Ureter (tissue), 1 donor: ENCODE measurements at regions not wholly inside any gene's neighbourhood (a gene's known extent, or its start where the extent isn't known, plus 50 kb on each side); places are given as distances from the start of the nearest gene placed in this dataset.

Experiments
- DNase-seq: peaks from one replicate; pipeline ENCODE4 v3.0.0-alpha.2; 2020; ENCODE audit warnings: low spot score
- donor health status: DM: yes; HTN: yes; CAD: no.

DNA sequence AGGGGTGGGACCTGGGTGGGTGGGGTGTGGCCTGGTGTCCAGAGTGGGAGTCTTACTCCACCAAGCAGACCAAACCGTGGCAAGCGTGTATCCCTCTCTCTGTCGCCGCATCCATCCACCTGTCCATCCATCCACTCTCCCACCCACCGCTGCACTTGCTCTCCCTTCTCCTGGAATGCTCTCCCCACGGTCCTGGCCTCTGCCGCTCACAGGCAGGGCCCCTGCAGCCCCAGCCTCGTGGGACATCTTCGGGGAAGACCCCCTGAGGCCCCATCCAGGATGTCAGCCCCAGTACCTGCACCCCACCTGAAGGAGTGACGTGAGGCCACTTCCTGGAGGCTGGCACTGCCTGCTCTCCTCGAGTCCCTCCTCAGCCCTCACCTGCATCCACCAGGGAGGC lies 189.5 kb upstream of the GSE1 start:
- no peak for DNase-seq

DNA sequence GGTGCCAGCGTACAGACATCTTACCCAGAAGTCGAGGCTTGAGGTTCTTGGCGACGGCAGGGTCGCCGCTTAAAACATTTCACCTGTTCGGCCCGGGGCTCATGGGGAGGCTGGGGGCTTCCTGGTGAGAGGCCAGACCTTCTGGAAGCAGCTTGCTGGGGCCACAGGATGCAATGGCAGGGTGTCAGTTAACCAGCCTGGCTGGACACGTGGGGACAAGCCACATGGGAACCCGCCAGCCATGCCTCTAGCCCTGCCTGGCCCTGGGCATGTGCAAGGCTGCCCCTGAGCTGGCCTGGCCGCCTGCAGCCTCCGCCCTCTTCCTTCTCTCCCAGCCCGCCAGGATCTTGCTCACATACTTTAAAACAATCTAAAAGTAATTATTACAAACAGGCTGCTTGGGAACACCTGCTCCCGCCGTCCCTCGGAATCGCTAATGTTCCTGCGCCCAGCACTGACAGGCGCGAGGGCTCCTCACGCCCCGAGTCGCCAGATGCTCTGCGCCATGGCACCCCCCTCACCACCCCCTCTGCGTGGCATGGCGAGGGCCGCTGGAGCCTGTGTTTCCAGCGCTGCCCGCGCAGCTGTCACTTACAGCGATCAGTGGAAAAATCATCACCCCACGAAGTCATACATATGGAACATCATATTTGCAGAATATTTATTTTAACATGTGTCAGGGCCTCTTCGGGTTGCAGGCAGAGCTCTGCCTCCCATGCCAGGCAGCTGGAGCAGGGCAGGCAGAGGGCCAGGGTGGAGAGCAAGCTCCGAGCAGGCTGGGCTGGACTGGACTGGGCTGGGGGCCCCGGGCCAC lies 188.7 kb upstream of the GSE1 start:
- DNase-seq = no peak

DNA sequence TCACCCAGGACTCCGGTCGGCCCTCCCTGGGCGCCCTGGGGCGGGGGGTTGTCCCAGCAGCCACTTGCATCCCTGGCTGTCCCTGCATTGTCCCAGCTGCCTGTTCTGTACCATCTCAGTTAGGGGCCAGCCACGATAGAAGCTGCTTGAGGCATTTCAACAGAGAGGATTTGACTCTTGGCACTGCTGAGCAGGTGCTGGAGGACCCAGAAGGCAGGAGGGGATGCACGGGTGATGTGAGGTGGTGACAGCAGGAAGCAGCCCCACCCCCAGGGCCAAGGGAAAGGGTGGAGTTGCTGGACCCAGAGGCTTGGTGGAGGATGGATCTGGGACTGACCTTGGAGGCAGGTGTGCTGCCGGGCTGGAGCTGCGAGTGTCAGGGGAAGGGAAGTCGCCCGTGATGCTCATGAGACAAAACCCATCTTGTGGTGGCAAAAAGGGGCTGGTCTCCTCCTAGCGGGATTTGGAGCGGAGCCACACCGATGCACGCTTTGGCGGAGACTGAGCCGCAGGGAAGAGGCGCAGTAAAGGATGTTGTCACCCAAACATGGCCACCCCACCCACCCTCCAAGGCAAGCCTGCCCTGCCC lies 188.0 kb upstream of the GSE1 start:
- no peak for DNase-seq

DNA sequence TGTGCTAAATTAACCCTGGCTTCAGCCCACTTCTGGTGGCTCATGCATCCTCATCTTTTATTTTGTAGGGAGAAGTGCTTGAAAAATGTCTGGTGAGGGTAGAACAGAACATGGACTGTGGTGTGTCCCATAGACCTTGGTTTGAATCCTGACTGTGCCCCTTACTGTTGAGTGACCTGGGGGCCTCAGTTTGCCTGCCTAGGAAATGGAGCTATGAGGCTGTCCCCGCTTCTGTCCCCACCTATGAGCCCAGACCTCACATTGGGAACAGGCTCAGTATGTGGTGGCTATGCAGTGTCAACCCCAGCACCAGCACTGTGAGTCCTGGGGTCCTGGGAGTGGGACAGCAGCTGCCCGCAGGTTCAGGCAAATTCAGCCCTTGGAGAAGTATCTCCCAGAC lies 186.3 kb upstream of the GSE1 start:
- DNase-seq = peak; percentile 39

DNA sequence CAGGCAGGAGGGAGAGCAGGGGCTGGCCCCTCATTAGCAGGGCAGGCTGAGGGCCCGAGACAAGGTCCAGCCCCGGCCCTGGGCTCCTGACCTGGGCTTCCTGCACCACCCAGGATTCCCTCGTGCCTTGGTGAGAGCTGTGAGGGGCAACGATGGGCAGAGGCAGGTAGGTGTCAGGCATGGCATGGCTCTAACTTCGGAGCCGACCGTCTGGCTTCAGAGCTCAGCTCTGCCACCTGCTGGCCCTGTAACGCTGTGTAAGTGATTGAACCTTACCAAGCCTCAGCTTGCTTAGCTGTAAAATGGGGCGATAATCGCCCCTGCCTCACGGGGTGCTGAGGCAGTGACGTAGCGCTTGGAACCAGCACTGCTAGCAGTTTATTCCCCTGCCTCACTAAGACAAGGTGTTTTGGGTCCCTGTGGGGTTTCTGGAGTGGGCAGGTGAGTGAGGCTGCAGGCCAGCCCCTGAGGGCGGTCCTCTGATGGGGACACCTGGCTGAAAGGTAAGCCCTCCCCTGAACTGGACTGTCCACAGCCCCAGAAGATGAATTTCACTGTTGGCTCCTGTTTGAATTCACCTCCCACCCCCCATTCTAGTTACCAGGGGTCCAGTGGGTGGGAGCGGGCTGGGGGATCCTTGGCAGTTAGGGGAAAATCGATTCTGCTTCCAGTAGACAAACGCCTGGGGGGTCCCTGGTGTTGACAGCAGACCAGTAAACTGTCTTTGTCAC lies 184.8 kb upstream of the GSE1 start:
- DNase-seq = peak; percentile 46

DNA sequence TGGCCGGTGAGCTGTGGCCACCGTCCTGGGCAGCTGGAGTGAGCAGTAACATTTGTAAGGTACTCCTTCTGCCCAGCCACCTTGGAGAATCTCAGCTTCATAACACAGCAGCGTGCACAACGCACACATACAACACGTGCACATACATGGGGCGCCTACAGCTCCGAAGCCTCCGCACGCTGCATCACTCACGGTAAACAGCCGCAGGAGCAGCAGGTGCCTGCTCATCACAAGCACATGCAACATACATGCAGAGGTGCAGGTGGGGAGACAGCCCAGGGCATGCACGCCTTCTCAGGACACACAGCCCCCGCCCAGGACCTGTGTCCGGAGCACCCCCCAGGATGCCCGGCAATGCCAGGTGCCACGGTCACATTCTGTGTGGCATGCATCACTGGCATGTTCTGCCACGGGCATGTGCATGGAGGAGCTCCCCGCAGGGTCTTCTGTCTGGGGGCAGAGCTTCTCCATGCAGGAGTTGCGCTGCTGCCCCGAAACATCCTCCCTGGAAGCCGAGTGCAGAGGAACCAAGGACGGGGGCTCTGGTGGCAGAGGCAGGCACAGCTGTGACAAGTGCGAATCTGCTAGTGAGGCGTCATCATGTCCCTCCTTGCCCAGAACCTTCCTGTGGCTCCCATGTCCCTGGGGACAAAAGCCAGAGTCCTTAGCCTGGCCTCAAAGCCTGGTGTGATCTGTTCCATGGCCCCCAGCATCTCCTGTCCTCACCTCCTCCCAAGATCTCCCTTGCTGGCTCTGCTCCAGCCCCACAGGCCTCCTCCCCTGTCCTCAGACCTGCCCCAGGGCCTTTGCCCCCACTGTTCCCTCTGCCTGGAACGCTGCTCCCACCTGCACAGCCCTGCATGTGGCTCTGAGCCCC lies 184.0 kb upstream of the GSE1 start:
- peak; percentile 42 for DNase-seq

DNA sequence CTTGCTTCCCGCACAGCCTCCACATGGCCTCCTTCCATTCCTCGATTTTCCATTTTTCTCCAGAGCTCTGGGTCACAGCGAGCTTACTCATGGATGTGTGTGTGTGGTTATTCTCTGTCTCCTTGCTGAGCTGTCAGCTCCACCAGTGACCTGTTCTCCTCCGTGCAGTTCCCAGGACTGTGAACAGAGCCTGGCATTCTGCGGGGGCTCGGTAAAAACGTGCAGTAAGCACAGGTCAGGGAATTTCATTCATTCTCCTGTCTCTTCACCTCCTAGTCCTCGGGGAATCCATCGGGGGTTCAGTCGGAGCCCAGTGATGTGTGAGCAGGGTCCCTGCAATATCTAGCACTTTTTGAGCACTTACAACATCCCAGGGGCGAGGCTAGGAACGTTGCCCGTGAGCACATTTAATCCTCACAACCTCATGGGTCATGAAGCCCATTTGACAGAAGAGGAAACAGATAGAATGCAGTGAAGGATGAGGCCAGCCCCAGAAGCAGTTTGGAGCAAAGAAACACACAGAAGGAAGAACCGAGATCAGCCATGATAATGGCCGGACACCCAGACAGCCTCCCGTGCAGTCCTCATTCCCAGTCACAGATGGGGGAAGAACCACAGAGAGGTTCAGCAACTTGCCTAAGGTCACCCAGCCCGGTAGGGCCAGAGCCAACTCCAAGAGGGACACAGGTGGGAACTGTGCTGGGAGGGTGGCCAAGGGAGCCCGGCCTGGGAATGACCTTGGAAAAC lies 183.2 kb upstream of the GSE1 start:
- no peak for DNase-seq

DNA sequence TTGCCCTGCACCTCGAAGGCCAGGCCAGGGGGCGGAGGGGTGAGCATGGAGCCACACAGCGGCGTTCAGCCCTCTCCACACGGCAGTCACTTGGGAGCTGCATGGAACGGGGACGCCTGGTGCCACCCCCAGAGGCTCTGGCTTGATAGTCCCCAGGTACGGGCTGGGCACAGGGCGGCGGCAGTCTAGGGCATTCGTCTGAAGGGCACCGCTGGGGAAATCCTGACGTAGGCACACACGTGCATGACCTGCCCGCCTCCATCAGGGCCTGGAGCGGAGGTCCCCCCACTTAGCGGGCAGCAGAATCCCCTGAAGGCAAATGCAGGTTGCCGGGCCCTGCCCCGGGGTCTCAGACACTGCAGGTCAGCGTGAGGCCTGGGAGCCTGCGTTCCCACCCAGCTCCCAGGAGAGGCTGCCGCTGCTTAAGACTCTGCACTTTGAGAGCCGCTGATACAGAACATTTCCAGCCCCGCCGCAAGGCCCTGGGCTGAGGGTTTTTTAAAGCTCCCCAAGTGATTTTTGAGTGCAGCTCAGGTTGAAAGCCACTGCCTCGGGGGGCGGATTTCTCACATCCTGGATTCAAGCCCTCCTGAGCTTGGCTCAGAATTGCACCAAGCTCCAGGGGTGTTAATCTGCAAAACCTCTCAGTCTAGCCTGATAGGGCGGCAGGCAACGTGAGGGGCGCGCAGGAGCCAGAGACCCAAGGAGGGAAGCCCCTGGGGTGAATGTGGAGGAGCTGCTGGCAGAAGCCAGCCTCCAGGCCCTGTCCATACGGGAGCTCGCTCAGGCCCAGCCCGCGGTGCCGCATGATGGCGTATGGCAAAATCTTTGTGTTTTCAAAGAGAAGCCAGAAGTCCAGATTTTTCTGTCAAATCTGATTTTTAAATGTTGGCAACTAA lies 182.3 kb upstream of the GSE1 start:
- no peak for DNase-seq

DNA sequence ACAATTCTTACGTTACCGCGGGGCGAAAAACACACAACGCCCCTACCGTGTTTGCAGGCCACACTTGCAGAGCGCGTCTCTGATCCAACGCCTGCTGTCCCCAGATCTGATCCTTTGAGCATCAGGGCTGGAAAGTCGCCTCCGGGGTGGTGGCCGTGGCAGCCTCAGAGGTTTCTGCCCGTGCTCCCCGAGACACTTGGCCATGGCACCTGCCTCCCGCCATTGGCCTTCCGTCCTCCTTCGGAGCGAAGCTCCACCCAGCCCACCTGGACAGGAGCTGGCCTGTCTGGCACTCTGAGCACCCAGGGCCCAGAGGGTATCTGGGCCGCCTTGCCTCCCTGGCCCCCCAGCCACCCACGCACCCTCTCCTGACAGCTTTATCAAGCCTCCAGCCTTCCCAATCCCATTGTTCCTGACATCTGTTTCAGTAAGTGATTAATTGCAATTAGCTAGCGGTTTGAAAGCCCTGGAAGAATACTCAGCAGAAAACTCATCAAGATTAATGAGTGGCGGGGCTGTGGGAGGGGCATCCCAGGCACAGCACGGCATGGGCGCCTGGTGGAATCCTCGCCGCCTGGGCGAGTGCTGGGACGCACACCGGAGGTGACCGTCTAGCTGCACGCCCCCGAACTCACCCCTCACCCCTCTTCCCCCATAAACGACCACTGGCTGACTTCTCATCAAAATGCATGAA lies 181.5 kb upstream of the GSE1 start:
- DNase-seq = no peak

DNA sequence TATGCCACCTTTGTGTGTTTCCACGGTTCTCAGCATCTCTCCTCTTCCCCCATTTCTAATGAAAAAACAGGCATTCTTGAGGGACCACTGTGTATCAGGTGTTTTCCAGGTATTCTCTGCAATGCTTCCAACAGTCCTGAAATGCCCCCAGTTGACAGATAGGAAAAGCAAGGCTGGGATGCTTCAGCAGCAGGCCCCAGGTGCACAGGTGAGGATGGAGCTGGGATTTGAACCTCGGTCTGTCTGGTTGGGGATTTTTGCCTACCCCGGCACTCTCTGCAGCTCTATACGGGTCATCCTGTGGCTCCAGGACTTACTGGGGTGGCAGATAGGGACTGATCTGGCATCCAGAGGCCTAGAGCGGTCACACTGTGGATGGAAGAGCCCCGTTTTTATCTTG lies 180.5 kb upstream of the GSE1 start:
- DNase-seq = no peak

DNA sequence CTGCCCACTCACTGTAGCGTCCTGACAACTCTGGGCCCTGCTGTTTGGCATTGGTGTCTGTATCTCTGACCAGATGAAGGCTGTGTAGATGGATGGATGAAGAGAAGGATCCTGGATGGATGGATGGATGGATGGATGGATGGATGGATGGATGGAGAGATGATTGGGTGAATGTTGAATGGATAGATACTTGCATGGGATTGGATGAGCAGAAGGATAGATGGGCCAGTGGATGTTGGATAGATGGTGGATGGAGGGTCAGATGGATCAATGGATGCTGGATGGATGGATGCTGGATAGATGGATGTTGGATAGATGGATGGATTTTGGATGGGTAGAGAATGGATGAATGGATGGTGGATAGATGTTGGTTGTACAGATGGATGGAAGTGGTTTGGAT lies 179.6 kb upstream of the GSE1 start:
- no peak for DNase-seq

DNA sequence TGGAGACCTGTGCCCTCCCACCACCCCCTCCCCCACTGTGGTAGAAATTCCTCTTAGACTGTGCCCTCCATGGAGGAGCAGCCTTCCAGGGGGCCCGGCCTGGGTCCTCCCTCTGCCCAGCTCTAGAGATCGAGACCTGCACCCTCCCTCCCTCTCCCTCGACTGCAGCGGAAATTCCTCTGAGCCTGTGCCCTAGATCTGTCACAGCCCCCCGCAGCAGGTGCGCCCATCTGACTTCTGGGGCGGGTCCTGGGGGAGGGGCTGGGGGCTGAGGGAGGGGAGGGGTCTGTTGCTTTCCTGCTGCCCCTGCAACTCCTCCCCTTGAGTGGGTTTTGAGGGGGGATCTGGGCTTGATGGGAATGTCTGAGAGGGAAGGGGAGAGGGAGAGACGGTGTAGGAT lies 177.8 kb upstream of the GSE1 start:
- DNase-seq = no peak

DNA sequence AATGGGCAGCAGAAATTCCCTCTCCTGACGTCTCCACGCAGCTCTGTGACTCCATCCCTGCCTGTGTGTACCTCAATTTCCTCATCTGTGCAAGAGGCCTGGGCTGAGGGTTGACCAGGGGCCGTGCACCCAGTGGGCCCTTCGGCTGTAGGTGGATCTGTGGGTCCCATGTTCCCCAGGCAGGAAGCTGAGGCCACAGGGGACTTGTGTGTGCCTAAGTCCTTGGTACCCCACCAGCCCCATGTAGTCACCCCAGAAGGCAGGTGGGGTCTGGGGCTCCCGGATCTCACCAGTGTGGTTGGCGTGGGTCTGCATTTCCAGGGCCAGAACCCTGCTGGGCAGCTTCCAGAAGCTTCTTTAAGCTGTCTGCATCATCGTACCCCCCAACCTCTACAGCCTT lies 177.4 kb upstream of the GSE1 start:
- no peak for DNase-seq

DNA sequence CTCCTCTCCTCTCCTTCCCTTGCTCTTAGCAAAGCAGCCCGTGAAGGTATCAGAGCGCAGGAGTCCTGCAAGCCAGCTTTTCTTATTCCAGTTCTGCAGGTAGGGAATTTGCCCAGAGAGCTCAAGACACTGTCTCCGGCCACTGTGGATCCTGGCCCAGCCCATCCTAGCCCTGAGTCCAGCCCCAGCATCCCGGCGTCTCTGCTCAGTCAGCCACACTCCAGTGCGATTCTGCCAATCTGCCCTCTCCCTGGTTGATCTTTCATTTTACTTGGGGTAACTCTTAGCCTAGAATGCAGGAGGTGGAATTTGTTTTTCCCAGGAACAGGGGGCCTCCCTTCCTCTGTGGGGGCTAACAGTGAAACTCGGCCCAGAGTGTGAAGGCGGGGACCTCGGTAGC lies 176.9 kb upstream of the GSE1 start:
- DNase-seq = no peak

DNA sequence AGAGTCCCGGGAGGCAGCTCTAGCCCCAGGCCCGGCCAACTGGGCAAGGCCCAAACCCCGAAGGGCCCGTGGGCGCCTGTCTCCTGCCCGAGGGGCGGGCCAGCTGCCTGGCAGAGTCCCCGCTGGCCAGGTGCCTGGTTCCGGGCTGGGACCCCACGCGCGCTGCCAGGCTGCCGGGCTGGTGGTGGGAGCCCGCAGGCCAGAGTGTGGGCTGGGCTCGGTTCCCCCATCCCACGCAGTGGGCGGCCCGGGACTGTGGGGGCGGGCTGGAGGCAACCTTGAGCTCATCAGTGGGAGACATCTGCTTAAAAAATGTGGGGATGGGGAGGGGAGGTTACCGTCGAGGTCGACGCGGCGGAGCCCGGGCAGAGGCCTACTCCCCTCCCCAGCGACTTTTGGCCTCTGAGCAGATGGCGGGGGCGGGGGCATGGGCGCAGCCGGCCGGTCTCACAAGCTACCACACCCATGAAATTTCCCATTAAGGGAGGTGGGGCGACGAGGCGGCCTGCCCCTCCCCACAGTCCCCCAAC lies 176.4 kb upstream of the GSE1 start:
- DNase-seq = no peak

DNA sequence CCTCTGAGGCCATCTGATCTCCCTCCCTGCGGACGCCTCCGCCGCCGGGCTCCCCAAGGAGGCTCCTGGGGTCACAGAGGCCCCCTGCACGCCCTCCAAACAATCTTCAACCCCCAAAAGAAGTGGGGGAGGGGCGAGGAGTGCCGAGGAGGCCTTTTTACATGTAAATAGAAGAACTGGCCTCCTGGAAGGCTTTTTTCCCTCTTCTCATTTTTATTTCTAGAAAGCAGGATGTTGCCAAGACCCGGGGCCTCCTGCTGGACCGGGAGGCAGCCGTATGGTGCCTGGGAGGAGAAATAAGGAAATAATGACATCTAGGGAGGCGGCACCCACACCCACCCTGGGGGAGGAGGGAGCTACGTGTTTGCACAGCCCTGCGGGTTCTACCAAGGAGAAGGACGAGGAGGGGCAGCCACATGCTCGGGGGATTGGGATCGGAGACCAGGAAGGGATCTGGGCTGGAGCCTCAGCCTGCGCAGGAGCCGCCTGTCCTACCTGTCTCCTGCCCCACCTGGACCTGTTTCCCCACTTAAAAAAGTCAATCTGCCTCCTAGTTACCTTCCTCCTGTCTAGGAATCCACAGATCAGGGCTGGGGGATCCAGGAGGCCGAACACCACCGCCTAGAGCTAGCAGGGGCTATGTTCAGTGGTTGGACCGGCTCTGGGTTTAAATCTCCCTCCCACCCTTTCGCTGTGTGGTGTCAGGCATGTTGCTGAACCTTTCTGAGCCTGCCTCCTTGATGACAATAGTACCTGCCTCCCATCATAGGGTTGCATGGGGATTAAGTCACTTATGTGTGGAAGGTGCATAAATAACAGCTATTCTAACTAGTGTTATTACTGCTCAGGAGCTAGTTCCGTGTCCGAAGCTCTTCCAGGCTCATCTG lies 175.7 kb upstream of the GSE1 start:
- peak; percentile 85 for DNase-seq

DNA sequence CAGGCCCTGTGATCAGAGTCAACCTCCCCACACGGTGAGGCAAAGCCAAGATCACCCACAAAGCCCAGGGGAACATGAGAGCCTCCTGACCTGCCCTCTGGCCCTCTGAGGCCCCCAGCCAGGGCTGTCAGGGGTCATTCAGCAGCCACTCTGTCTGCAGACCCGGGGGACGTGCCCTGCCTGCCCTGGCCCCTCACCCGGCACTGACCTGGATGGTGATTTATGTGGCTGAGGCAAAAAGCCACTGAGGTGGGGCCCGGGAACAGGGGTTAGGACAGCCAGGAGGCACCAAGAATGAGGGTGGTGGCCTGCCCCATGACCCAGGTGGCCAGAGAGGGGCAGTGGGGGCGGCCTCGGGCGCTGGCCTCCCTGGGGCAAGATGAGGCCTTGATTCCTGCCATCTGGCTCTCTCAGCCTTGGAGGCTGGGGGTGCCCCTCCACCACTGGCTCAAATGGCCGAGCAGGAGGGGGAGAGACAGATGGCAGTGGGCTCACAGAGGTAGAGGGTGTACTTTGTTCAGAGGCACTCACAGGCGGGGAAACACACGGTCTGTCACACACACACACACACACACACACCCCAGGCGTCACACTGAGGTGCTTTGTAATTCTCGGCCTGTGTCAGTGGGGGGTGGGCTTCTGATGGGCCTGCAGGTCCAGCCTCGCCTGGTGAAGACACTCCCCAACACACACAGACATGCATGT lies 174.0 kb upstream of the GSE1 start:
- no peak for DNase-seq

DNA sequence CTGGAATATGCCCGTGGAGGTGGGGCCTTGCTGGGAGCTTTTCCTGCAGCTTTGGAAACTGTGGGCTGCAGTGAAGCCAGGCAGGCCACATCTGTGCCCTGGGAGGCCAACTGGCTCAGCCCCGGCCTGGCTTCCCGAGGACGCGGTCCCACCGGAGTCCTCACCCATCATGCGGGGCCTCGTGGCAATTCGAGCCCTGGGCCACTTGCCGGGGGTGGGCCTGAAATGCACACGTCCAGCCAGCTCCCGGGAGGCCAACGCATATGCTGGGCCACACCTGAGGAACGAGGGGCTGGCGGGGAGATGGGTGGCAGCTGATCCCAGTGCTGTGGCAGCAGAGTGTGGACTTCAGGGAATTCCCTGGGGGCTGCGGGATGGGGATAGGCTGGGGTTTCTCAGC lies 172.4 kb upstream of the GSE1 start:
- DNase-seq = no peak
